IPS DF 4.7 (cell line): ENCODE measurements at regions not wholly inside any gene's neighbourhood (a gene's known extent, or its start where the extent isn't known, plus 50 kb on each side); places are given as distances from the start of the nearest gene placed in this dataset.
"Not testable (repeated sequence)": the region's sequence is repeated elsewhere in the genome, so short reads cannot be mapped to it uniquely, and the experiment has no call there.

Experiments
- DNase-seq: peaks from one replicate; pipeline ENCODE4 v3.0.0-alpha.2; 2013; ENCODE audit warnings: low spot score; ENCODE audit errors: extremely low read depth

DNA sequence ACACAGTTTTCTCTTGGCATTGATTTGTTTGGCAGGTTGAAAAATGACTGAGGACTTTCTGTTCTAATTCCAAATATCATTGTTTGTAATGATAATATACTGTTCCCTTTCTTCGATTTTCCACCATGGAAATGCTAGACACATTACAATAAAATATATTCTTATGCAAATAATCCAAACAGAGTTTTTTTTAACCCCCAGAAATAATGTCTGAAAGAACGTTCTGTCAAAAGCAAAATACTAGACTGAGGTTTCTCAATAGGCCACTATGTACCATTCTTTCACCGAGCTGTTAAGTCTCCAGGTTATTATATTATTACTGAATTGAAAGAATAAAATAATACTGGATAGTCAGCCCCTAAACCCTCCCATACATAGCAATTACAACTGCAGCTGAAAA lies 312.5 kb downstream of the ZIC3 start:
- DNase-seq: no peak

DNA sequence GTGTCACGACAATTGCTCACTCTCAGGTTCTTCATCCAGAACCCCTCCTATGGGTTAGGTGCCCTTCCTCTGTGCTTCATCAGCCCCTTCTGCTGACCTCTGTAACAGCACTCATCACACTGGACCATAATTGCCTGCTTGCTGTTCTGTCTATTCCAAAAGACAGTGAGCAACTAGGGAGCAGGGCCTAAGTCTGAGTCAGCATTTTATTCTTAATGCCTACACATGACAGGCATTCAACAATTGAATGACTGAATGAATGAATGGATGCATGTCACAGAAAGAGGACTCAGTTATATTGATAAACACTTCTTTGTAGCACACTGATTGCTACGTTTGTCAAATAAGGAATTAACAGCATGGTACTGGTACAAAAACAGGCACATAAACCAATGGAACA lies 317.0 kb downstream of the ZIC3 start:
- DNase-seq: no peak

GRCh38 chrX:137884813-137885212 lies 318.9 kb downstream of the ZIC3 start:
- not testable (repeated sequence) for DNase-seq

- no peak for DNase-seq
Observed at GRCh38 chrX:137891431-137891830, 325.5 kb downstream of the ZIC3 start.

DNA sequence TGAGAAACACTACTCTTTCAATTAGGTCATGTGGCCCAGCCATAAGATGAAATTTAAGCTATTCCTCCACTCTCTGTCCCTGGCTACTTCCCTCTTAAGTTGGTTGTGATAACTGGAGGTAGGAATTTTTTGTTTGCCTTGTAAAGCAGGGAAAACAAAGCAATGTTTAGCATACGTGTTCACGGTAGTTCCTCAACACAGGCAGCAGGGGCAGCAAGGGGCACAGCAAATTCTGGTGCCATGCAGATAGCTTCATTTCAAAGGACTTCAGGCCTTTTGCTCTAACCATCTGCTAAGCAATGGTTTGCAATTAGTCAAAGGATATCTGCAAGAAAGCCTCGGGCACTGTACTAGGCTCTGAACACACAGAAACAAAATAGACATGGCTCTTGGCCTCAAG lies 330.2 kb downstream of the ZIC3 start:
- DNase-seq: no peak

- no peak for DNase-seq
Observed at GRCh38 chrX:137915466-137915865, 349.5 kb downstream of the ZIC3 start.

DNA sequence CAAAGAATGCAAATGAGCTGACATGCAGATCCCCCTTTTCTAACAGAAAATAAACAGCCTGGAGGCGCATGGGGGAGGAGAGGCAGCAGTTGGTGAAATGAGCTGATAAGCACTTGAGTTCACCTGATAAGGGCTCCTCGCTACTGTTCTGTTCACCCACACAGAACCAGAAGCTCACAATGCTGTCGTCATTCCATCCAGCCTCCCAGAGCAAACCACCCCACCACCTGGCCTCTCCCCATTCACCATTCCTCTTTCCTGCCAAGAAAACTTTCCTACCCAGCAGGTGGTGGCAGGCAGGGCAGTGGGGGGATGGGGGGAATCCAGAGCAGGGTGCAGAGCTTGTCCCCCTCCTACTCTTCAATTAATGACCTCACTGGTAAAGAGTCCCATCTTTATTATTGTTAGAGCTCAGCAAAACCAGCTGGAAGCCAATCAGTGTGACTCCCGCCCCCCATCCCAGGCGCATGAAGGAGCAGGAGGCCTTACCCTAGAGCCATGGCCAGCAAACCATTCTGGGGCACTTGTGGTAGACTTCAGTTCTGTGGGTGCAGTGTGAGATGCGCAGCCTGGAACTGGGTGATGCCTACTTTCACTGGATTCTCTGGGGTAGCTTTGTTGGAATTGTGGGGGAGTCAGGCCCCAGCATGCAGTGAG lies 350.3 kb downstream of the ZIC3 start:
- no peak for DNase-seq

DNA sequence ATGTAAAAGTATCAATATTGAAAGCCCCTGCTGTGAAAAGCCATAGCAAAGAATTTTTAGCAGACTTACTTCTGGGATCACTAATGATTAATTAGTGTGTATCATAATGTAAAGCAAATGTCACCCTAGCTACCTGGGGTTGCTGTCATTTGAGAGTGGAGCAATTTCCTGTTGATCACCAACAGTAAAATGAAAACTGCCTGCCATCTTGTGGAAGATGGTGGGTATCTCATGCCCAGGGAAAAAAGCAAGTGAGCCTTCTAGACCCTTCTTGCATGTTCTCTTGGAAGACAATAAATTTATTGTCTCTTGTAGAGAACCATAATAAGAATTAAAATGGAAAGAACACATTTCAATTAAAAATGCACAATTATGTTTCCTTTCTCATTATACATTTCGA lies 360.2 kb downstream of the ZIC3 start:
- DNase-seq: no peak

- no peak for DNase-seq
Observed at GRCh38 chrX:137929951-137930350, 364.0 kb downstream of the ZIC3 start.

- DNase-seq: no peak
Observed at GRCh38 chrX:137930533-137930932, 364.6 kb downstream of the ZIC3 start.

DNA sequence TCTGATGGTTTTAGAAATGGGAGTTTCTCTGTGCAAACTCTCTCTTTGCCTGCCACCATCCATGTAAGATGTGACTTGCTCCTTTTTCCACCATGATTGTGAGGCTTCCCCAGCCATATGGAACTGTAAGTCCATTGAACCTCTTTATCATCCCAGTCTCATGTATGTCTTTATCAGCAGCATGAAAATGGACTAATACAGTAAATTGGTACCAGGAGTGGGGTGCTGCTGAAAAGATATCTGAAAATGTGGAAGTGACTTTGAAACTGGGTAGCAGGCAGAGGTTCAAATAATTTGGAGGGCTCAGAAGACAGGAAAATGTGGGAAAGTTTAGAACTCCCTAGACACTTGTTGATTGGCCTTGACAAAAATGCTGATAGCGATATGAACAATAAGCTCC lies 368.3 kb downstream of the ZIC3 start:
- not testable (repeated sequence) for DNase-seq

GRCh38 chrX:137934887-137935286 lies 369.0 kb downstream of the ZIC3 start:
- DNase-seq: not testable (repeated sequence)

GRCh38 chrX:137945470-137945869 lies 379.5 kb downstream of the ZIC3 start:
- no peak for DNase-seq

GRCh38 chrX:137969191-137969590 lies 403.3 kb downstream of the ZIC3 start:
- DNase-seq: no peak

- no peak for DNase-seq
Observed at GRCh38 chrX:137982472-137983172, 416.7 kb downstream of the ZIC3 start.

DNA sequence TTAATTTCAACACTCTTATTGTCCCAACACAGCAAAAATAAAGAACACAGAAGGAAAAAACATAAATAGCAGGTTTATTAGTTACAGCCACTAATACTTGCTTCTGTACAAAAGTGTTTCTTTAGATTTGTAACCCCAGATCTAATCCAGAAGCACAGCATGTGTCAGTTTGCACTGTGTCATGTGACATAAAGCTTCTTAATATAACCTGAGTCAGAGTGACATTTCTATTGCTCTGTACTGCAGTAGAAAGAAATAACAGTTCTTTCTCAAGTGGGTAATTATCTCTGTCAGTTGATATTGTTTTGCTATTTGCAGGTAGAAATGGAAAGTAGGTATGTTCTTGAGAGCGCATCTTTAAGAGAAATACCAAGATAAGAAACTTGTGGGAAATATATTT lies 422.5 kb downstream of the ZIC3 start:
- no peak for DNase-seq

DNA sequence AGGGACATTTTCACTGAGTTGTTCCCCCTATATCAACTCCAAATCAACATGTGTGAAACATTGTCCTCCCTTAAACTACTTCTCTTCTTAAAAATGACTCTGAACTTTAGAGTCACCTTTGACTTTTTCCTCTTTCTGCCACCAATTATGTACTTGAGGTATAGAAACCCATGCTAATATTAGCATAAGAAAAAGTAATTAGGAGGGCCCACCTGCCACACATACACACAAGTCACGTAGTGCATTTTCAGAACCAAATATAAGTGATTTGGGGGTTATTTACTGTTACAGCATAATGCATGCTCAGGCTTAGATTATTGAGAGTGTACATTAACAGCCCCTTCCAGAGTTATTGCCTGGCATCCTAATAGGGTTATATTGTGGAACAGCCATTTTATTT lies 432.7 kb downstream of the ZIC3 start:
- DNase-seq: no peak

GRCh38 chrX:137999071-137999470 lies 433.1 kb downstream of the ZIC3 start:
- no peak for DNase-seq

- no peak for DNase-seq
Observed at GRCh38 chrX:137999552-137999951, 433.6 kb downstream of the ZIC3 start.

DNA sequence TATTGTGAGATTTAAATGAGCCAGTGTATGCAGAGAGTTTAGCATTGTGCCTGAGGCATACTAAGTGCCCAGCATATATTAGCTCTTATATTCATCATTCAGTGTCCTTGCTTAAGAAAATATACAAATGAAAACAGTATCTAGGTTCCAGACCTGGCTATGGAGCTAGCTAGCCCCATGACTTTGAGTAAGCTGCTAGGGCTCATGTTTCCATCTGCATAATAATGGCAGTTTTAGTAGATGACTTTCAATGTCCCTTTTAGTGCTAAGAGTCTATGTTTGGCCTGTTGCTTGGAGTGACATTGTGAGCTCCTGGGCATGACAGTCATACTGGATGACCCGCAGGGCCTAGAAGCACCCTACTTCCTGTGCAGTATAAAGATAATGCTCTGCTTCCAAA lies 435.3 kb downstream of the ZIC3 start:
- DNase-seq: no peak

GRCh38 chrX:138006180-138006579 lies 440.3 kb downstream of the ZIC3 start:
- DNase-seq: no peak

DNA sequence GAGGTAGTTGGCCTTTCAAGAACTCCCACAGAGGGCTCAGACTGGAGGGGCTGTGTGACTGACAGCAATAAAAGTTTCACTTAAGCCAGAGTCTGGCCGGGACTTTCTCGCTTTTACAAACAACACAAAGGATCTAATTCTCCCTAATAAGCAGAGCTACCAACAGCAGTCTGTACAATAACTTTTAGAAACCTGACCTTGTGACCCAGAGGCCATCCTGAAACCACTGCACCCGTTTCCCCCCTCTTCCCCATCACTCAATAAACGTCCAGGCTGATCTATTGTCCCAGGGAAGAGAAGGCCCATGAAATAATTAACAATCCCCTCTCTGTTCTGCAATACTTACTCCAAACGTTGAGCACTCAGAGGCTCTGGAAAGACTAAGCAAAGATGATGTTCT lies 442.4 kb downstream of the ZIC3 start:
- no peak for DNase-seq

DNA sequence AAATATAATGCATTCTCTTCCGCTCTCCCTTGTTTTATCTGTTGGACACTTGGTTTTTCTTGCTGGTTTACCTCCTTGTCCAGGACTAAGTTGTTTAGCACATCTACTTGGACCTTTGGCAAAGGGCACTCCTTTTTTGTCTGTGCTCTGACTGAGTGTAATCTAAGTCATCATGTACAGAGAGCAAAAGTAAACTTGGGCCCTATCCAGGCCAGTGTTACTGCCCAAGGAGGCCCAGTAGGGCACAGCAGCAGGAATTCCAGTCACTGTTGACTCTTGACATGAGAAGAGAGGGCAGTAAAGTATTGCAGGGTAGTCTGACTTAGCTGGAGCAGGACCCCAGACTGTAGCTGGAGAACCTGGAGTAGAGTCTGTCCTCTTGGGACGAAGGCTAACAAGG lies 445.5 kb downstream of the ZIC3 start:
- DNase-seq: no peak
